ENCODE measurements at regions not wholly inside any gene's neighbourhood (a gene's known extent, or its start where the extent isn't known, plus 50 kb on each side); places are given as distances from the start of the nearest gene placed in this dataset.
A peak's percentile ranks its signal among the peaks of the same experiment; 100 is the strongest.
"Not testable (repeated sequence)": the region's sequence is repeated elsewhere in the genome, so short reads cannot be mapped to it uniquely, and the experiment has no call there.

DNA sequence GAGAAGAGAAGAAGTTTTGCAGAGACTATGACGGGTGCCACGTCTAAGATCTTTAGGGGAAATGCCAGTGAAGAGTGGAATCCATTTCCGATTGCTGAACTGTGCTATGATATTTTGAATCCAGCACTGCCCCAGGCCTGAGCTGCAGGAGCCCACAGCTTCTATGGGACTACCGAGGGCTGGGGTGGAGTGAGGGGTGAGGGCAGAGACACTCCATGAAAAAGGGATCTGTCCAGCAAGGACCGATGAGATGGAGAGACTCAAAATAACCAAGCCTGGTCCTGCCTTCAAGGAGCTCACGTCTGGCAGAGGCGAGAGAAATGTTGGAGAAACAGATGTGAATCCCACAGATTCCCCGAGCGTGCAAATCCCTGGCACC lies 79.8 kb upstream of the MEF2A start:
- no peak overlapping the region for H3K4me3 ChIP-seq (ENCODE audit: low read depth, low read length)
- DNase-seq (ENCODE audit: low read depth), result no peak
- TF ChIP-seq, protein P1, sequence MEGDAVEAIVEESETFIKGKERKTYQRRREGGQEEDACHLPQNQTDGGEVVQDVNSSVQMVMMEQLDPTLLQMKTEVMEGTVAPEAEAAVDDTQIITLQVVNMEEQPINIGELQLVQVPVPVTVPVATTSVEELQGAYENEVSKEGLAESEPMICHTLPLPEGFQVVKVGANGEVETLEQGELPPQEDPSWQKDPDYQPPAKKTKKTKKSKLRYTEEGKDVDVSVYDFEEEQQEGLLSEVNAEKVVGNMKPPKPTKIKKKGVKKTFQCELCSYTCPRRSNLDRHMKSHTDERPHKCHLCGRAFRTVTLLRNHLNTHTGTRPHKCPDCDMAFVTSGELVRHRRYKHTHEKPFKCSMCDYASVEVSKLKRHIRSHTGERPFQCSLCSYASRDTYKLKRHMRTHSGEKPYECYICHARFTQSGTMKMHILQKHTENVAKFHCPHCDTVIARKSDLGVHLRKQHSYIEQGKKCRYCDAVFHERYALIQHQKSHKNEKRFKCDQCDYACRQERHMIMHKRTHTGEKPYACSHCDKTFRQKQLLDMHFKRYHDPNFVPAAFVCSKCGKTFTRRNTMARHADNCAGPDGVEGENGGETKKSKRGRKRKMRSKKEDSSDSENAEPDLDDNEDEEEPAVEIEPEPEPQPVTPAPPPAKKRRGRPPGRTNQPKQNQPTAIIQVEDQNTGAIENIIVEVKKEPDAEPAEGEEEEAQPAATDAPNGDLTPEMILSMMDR (IDR thresholded peaks at IDR 0.05; ENCODE audit: insufficient read depth, low read length), result no peak

DNA sequence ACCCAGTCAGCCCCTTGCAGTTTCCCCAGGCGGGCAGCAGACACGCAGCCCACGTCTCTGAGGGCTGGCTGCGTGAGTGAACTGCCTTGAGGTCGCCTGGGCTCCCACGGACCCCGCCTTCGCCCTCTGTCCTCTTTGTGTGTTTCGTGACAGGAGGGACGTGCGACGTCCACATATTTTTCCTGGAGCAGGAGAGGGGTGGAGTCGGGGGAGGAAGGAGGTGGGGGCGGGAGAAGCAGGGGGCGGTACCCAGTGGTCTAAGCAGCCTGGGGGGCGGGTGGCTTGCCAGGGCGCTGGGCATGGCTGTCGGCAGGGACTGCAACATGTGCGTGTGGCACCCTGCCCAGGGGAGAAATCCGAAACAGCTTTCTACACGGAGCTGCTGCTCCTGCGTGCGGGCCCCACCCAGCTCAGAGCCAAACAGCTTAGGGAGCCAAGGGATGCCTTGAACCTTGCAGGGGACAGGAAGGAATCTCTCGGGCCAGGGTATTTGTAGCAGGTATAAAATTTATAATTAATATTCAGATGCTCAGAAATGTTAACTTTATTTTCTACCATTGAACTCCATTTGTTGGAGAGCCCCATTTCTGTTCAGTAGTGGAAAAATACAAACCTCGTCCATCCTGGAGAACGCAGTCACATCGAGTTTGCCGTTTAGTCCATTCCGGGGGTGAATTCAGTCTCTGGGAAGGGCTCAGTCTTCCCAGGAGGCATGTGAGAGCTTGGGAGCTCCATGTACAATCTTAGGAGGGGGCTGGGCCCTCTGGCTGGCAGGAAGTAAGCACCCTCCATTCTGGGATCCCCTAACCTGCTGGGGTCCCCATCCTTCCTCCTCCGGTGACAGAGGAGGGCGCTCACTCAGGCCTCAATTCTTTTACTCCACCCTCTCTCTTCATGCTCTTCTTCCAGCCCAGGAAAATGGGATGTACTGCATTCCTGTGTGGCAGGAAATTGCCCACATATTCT lies 79.1 kb upstream of the MEF2A start:
- peak; percentile 92 for DNase-seq (ENCODE audit: low read depth)
- H3K4me3 ChIP-seq (ENCODE audit: low read depth, low read length), result peak overlapping the region; percentile 22
- TF ChIP-seq, protein P1 (IDR thresholded peaks at IDR 0.05; ENCODE audit: insufficient read depth, low read length), result no peak

DNA sequence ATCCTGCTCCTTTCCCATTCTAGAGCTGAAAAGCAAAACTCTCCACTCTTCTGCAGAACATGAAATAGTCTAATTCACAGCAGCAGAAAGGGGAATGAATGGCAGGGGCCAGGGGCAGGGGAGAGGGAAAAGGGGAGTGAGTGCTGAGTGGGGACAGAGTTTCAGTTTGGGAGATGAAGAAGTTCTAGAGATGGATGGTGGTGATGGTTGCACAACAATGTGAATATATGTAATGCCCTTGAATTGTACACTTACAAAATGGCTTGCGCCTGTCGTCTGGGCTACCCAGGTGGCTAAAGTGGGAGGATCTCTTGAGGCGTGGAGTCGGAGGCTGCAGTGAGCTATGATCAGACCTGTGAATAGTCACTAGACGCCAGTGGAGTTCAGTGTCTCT lies 78.5 kb upstream of the MEF2A start:
- H3K4me3 ChIP-seq (ENCODE audit: low read depth, low read length), result no peak overlapping the region
- DNase-seq (ENCODE audit: low read depth), result no peak
- TF ChIP-seq, protein P1 (IDR thresholded peaks at IDR 0.05; ENCODE audit: insufficient read depth, low read length), result no peak

DNA sequence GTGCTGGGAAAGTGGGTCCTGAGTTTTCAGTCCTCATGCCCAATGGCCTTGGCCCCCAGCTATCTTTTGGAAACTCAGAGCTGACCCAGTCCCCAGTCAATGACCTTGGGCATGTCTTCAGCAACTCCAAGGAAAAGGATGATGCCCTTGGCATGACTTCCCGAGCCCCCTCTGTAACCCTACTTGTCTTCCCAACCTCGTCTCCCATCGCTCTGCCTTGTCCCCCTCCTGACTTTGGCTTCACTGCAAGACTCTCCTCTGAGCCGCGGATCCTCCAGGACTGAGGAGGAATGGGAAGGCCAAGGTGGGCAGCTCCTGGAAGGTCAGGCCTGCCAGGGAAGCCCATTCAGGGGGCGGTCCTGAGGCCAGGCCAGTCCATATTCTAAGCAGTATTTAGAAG lies 73.5 kb upstream of the MEF2A start:
- no peak for DNase-seq (ENCODE audit: low read depth)
- no peak overlapping the region for H3K4me3 ChIP-seq (ENCODE audit: low read depth, low read length)
- TF ChIP-seq, protein P1 (IDR thresholded peaks at IDR 0.05; ENCODE audit: insufficient read depth, low read length), result no peak

DNA sequence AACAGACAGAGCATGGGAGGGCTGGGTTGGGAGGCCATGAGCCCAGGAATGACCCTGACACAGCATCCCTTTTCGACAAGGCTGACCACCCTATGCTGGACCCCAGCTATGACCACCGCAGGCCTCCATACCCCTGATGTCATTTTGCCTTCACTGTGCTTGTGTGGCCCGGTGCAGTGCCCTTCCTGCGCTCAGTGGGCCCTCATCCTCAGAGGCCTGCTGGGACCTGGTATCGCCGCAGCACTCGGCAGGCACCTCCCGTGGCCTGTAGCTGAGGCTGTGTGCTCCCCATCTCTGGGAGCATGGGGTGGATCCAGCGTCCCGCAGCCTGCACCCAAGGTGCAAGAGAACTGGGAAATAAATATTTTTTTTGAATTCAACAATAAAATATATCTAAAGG lies 73.1 kb upstream of the MEF2A start:
- no peak overlapping the region for H3K4me3 ChIP-seq (ENCODE audit: low read depth, low read length)
- TF ChIP-seq, protein P1 (IDR thresholded peaks at IDR 0.05; ENCODE audit: insufficient read depth, low read length), result no peak
- DNase-seq (ENCODE audit: low read depth), result no peak

DNA sequence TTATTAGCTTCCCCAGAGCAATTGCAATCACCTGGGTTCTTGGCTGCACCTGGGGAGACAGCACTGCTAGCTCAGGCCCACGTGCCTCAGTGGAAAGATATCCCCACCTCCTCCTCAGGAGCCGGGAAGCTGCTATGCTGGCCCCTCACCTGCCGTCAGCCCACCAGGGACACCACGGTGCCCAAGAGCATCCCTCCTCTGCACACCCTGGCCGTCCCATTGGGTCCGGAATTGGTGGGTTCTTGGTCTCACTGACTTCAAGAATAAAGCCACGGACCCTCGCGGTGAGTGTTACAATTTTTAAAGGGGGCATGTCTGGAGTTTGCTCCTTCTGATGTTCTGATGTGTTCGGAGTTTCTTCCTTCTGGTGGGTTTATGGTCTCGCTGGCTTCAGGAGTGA lies 72.3 kb upstream of the MEF2A start:
- TF ChIP-seq, protein P1 (IDR thresholded peaks at IDR 0.05; ENCODE audit: insufficient read depth, low read length), result no peak
- no peak for DNase-seq (ENCODE audit: low read depth)
- H3K4me3 ChIP-seq (ENCODE audit: low read depth, low read length), result no peak overlapping the region

DNA sequence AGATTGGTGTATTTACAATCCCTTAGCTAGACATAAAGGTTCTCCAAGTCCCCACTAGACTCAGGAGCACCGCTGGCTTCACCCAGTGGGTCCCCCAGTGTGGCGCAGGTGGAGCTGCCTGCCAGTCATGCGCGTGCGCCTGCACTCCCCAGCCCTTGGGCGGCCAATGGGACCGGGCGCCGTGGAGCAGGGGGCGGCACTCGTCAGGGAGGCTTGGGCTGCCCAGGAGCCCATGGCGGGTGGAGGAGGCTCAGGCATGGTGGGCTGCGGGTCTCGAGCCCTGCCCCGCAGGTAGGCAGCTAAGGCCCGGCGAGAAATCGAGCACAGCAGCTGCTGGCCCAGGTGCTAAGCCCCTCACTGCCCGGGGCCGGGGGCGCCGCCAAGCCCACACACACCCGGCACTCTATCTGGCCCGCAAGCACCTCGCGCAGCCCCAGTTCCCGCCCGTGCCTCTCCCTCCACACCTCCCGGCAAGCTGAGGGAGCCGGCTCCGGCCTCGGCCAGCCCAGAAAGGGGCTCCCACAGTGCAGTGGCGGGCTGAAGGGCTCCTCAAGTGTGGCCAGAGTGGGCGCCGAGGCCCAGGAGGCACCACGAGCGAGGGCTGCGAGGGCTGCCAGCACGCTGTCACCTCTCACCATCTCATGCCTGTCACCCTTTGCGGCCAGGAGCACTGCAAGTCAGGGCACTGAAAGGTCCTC lies 71.1 kb upstream of the MEF2A start:
- H3K4me3 ChIP-seq (ENCODE audit: low read depth, low read length); DNase-seq (ENCODE audit: low read depth): not testable (repeated sequence)

Data from fibroblast of the aortic adventitia (primary cell).